ENCODE measurements at regions not wholly inside any gene's neighbourhood (a gene's known extent, or its start where the extent isn't known, plus 50 kb on each side); places are given as distances from the start of the nearest gene placed in this dataset.
"Not testable (repeated sequence)": the region's sequence is repeated elsewhere in the genome, so short reads cannot be mapped to it uniquely, and the experiment has no call there.

GRCh38 chr7:152911226-152911560 lies 151.6 kb downstream of the ACTR3B start:
- Mint-ChIP-seq H3K27me3 (ENCODE audit: low read depth) (no peaks in the 10 kb centered on the region), H3K4me3 (no peak overlapping the region), H3K36me3 (ENCODE audit: low read depth) (no peaks in the 10 kb centered on the region), H3K9me3 (no peaks in the 10 kb centered on the region), H3K4me1 (peaks cover 20% of the 10 kb centered on the region), H3K27ac (ENCODE audit: unreplicated experiment) (no peak overlapping the region)
- TF ChIP-seq CTCF (conservative IDR thresholded peaks at IDR 0.05): no peak
- no peak for DNase-seq (ENCODE audit: low read depth, low spot score)

DNA sequence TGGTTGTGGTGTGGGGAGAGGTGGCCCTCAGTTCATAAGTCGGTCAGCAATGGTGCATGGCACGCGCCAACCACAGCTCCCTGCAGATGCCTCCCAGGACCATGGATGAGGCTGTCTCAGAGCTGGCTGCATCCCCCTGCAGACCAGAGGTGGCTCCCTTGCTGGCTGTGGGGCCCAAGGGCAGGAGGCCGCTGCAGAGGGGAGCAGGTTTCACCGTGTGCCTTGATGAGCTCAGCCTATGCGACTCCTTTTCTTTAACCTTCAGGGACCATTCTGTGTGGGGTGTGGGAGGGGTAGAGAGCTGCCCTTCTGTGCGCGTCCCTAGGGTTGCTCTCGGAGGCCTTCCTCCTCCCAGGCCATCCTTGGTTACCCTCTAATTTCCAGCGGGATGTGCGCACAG lies 152.4 kb downstream of the ACTR3B start:
- H3K9me3 Mint-ChIP-seq: no peaks in the 10 kb centered on the region
- H3K27ac Mint-ChIP-seq (ENCODE audit: unreplicated experiment): no peak overlapping the region
- no peaks in the 10 kb centered on the region for H3K27me3 Mint-ChIP-seq (ENCODE audit: low read depth)
- H3K4me1 Mint-ChIP-seq: peaks cover 20% of the 10 kb centered on the region
- TF ChIP-seq CTCF (conservative IDR thresholded peaks at IDR 0.05): no peak
- DNase-seq (ENCODE audit: low read depth, low spot score): no peak
- H3K4me3 Mint-ChIP-seq: no peak overlapping the region
- no peaks in the 10 kb centered on the region for H3K36me3 Mint-ChIP-seq (ENCODE audit: low read depth)

- Mint-ChIP-seq H3K27ac (ENCODE audit: unreplicated experiment) (no peak overlapping the region), H3K9me3 (no peaks in the 10 kb centered on the region), H3K36me3 (ENCODE audit: low read depth) (no peaks in the 10 kb centered on the region), H3K27me3 (ENCODE audit: low read depth) (no peaks in the 10 kb centered on the region), H3K4me1 (peaks cover 20% of the 10 kb centered on the region), H3K4me3 (no peak overlapping the region)
- no peak for DNase-seq (ENCODE audit: low read depth, low spot score)
- TF ChIP-seq CTCF (conservative IDR thresholded peaks at IDR 0.05): no peak
Measured at GRCh38 chr7:152912511-152912910, 153.0 kb downstream of the ACTR3B start.

DNA sequence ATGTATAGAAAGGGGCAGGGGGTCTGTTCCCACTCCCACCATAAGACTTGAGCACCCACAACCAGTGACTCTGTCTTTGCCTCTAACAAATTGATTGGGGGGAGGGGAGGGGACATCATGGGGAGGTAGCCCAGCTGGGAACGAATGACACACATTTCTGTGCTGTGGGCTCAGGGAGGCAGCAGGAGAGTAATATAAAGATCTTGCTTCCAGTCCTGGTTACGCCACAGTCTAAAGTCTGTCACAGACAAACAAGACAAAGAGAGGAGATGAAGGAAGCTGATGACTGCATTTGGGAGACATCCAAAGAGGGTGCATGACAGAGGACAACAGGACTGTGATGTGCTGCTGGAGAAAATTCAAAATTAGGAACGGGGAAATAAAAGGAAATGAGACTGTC lies 153.9 kb downstream of the ACTR3B start:
- no peak for TF ChIP-seq CTCF (conservative IDR thresholded peaks at IDR 0.05)
- no peak for DNase-seq (ENCODE audit: low read depth, low spot score)
- H3K27ac Mint-ChIP-seq (ENCODE audit: unreplicated experiment): no peak overlapping the region
- H3K36me3 Mint-ChIP-seq (ENCODE audit: low read depth): no peaks in the 10 kb centered on the region
- H3K27me3 Mint-ChIP-seq (ENCODE audit: low read depth): peaks cover 3% of the 10 kb centered on the region
- H3K4me1 Mint-ChIP-seq: peaks cover 20% of the 10 kb centered on the region
- H3K4me3 Mint-ChIP-seq: no peak overlapping the region
- H3K9me3 Mint-ChIP-seq: peaks cover 7% of the 10 kb centered on the region

GRCh38 chr7:152914014-152914844 lies 154.7 kb downstream of the ACTR3B start:
- Mint-ChIP-seq H3K4me1 (peaks cover 17% of the 10 kb centered on the region), H3K9me3 (peaks cover 7% of the 10 kb centered on the region), H3K27ac (ENCODE audit: unreplicated experiment) (no peak overlapping the region), H3K36me3 (ENCODE audit: low read depth) (no peaks in the 10 kb centered on the region), H3K4me3 (no peak overlapping the region), H3K27me3 (ENCODE audit: low read depth) (peaks cover 3% of the 10 kb centered on the region)
- no peak for DNase-seq (ENCODE audit: low read depth, low spot score)
- no peak for TF ChIP-seq CTCF (conservative IDR thresholded peaks at IDR 0.05)

DNA sequence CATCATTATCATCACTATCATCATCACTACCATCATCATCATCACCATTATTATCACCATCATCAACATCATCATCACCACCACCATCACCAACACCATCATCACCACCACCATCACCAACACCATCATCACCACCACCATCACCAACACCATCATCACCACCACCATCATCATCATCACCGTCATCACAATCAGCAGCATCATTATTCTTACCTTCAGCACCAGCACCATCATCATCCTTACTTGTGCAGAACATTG lies 155.2 kb downstream of the ACTR3B start:
- DNase-seq (ENCODE audit: low read depth, low spot score); H3K27me3 Mint-ChIP-seq (ENCODE audit: low read depth); H3K27ac Mint-ChIP-seq (ENCODE audit: unreplicated experiment); H3K36me3 Mint-ChIP-seq (ENCODE audit: low read depth); H3K4me3 Mint-ChIP-seq; H3K9me3 Mint-ChIP-seq: not testable (repeated sequence)
- H3K4me1 Mint-ChIP-seq: peaks cover 11% of the 10 kb centered on the region
